Thyroid gland (tissue), 4 donors: ENCODE measurements at regions not wholly inside any gene's neighbourhood (a gene's known extent, or its start where the extent isn't known, plus 50 kb on each side); places are given as distances from the start of the nearest gene placed in this dataset.

ENCODE experiments used
- DNase-seq, 2 donors: peaks; one replicate each; pipeline ENCODE4 v3.0.0-alpha.2; 2019
- H3K27ac ChIP-seq, 3 donors: fragments of 200-600 bp; sonication (generic); 1 replicate in 2 of 3; 2 replicates in 1 of 3; pipeline ENCODE4 v1.5.1; 2016 to 2019; ENCODE audit warnings: mild to moderate bottlenecking in 1 of 3, moderate library complexity in 1 of 3
- H3K27me3 ChIP-seq: fragments of 200-600 bp; sonication (generic); one replicate; pipeline ENCODE4 v1.5.1; 2019
- H3K36me3 ChIP-seq, 2 donors: fragments of 200-600 bp; sonication (generic); one replicate each; pipeline ENCODE4 v1.5.1; 2016 to 2019
- H3K4me1 ChIP-seq, 2 donors: fragments of 200-600 bp; sonication (generic); one replicate each; pipeline ENCODE4 v1.5.1; 2017 to 2019
- H3K4me3 ChIP-seq, 3 donors: fragments of 200-600 bp; sonication (generic); replicated peaks in 1 of 3; 1 replicate in 2 of 3; 2 replicates in 1 of 3; pipeline ENCODE4 v1.5.1; 2016; ENCODE audit warnings: mild to moderate bottlenecking in 1 of 3
- H3K9me3 ChIP-seq: fragments of 200-600 bp; sonication (generic); one replicate; pipeline ENCODE4 v1.5.1; 2017
- POLR2A ChIP-seq, 2 donors: fragments of 450-650 bp; IDR thresholded peaks; one replicate each; pipeline ENCODE4 v1.6.1; 2017; ENCODE audit warnings: antibody characterized with exemption in 2 of 2, mild to moderate bottlenecking in 2 of 2, moderate library complexity in 1 of 2
- WGBS, 2 donors: methylation state at CpG; one replicate each; pipeline ENCODE4 v1.1.5; 2017; 5-methylcytosine and 5-hydroxymethylcytosine counted together
- intact Hi-C: fragments of 100-400 bp; cut with DNase I; formaldehyde crosslinking; loops from one replicate; pipeline ENCODE4 v1.15.1; 2023
- TF ChIP-seq, protein P1 (sequence below), 6 experiments: fragments of 200-600 bp in 3 of 6; fragments of 450-650 bp in 3 of 6; sonication (generic) in 3 of 6; IDR thresholded peaks; one replicate each; pipeline ENCODE4 v1.5.1; 2016 to 2019; ENCODE audit warnings: antibody characterized with exemption in 6 of 6, mild to moderate bottlenecking in 2 of 6, inconsistent platforms in 1 of 6, moderate library complexity in 1 of 6

DNA sequence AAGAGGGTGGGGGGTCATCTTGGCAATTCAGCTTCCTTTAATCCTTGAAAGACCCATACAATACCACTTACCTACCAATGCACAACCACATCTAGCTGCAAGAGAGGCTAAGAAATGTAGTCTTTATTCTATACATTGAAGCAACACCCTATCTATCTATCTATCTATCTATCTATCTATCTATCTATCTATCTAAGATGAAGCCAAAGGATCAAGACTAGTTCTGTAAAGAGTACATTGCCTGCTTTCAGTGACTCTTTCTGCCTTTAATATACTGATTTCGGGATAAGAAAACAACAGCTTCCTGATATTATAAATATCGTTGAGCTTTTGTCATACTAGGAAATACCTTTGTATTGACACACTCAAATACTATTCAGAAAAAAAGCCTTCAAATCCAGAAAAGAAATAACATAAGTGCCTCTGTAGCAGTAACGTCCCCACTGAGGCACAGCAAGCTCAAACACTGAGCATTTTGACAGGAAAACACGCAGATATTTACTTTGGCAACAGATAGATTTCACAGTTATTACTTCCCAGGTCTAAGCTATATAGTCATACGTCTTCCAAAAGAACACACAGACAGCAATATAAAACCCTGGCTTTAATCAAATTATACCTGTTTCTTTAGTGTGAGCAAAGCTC is 139.4 kb upstream of the SERTAD2 start:
- Histone ChIP-seq H3K27me3 (no peaks in the 10 kb centered on the region), H3K27ac (no peak overlapping the region), H3K9me3 (no peaks in the 10 kb centered on the region), H3K36me3 (no peaks in the 10 kb centered on the region), H3K4me1 (peaks cover 4 to 8% of the 10 kb centered on the region in 2 donors), H3K4me3 (no peak overlapping the region)
- 76 to 77% methylated on average over 5 of the region's 5 CpGs for WGBS, 2 donors
- intact Hi-C loops: no loop called here
- TF ChIP-seq, protein P1, sequence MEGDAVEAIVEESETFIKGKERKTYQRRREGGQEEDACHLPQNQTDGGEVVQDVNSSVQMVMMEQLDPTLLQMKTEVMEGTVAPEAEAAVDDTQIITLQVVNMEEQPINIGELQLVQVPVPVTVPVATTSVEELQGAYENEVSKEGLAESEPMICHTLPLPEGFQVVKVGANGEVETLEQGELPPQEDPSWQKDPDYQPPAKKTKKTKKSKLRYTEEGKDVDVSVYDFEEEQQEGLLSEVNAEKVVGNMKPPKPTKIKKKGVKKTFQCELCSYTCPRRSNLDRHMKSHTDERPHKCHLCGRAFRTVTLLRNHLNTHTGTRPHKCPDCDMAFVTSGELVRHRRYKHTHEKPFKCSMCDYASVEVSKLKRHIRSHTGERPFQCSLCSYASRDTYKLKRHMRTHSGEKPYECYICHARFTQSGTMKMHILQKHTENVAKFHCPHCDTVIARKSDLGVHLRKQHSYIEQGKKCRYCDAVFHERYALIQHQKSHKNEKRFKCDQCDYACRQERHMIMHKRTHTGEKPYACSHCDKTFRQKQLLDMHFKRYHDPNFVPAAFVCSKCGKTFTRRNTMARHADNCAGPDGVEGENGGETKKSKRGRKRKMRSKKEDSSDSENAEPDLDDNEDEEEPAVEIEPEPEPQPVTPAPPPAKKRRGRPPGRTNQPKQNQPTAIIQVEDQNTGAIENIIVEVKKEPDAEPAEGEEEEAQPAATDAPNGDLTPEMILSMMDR (IDR thresholded peaks at IDR 0.05): no peak
- no peak for TF ChIP-seq POLR2A (IDR thresholded peaks at IDR 0.05)
- DNase-seq: no peak

DNA sequence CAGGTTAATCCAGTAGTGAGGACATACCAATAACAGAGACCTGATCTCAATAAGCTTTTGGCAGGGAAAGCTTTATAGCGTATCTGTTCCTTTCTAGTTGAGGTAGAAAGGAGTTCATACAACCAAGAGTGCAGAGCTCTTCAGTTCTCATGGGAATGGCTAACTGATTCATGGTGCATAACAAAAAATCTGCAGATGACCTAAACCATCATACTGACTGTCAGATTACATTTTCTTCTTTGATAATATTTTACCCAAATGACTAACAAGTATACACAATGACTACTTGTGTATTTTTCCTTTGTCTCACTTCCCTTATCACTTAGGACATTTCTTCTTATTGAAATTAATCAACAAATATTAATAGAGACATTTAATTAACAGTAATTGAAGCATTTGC is 140.0 kb upstream of the SERTAD2 start:
- Histone ChIP-seq H3K27ac (no peak overlapping the region), H3K4me3 (no peak overlapping the region), H3K9me3 (no peaks in the 10 kb centered on the region), H3K27me3 (no peaks in the 10 kb centered on the region), H3K36me3 (no peaks in the 10 kb centered on the region), H3K4me1 (peaks cover 10 to 11% of the 10 kb centered on the region in 2 donors)
- TF ChIP-seq POLR2A (IDR thresholded peaks at IDR 0.05): no peak
- TF ChIP-seq, protein P1 (IDR thresholded peaks at IDR 0.05): no peak
- DNase-seq: no peak
- WGBS, 2 donors: 75% methylated on average over 1 of the region's 1 CpG
- intact Hi-C loops: no loop called here

DNA sequence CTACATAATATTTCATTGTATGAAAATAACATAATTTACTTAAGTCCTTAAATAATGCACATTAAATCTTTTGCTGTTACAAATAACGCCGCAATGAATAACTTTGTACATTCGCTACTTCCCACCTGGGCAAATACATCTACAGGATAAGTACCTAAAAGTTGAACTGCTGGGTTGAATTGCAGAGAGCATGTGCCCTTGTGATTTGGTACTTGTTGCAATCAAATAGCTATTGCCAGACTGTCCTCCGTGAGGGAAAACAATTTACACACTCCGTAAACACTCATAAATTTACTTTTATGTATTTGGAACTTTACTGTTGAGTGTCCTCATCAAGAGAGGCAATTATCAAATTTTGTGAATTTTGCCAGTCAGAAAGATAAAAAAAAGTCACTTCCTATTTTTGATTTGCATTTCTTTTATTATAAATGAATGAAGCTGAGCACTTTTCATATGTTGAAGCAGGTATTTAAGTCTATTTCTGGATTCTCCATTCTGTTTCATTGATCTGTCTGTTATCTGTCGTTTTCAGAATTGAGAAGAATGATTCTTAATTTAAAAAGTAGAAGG is 140.8 kb upstream of the SERTAD2 start:
- Histone ChIP-seq H3K27me3 (no peaks in the 10 kb centered on the region), H3K4me3 (no peak overlapping the region), H3K27ac (no peak overlapping the region), H3K36me3 (no peaks in the 10 kb centered on the region), H3K9me3 (no peaks in the 10 kb centered on the region), H3K4me1 (peaks cover 10 to 11% of the 10 kb centered on the region in 2 donors)
- WGBS, 2 donors: 84 to 91% methylated on average over 6 of the region's 6 CpGs
- intact Hi-C loops: no loop called here
- DNase-seq: no peak
- no peak for TF ChIP-seq POLR2A (IDR thresholded peaks at IDR 0.05)
- TF ChIP-seq, protein P1 (IDR thresholded peaks at IDR 0.05): no peak

DNA sequence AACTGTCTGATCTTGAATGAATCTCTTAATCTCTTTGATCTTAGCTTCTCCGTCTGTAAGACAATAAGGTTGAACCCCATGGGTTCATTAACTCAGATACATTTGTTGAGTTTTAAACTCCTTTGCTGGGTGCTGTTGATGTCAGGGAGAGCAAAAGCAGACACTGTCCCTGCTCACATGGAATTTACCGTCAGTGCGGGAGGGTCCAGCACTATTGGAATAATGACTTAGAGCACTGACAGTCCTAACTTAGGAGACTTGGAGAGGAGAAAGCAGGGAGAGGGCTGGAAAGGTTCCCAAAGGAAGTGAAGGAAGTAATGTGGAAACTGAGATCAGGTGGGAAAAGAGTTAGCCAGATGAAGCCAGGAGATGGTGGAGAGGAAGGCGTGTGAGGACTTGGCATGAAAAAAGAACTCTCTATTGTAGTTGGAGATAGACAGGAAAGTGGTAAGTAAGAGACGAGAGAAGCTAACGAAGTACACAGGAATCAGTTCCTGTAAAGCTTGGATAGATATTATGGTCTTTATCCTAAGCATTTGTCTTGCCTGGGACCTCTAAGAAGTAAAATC is 141.4 kb upstream of the SERTAD2 start:
- no peak for DNase-seq
- no peaks in the 10 kb centered on the region for H3K36me3 ChIP-seq
- H3K4me3 ChIP-seq: no peak overlapping the region
- H3K4me1 ChIP-seq: peaks cover 10 to 11% of the 10 kb centered on the region in 2 donors
- H3K27ac ChIP-seq: no peak overlapping the region
- WGBS, 2 donors: 74 to 79% methylated on average over 6 of the region's 6 CpGs
- intact Hi-C loops: no loop called here
- H3K9me3 ChIP-seq: no peaks in the 10 kb centered on the region
- no peak for TF ChIP-seq POLR2A (IDR thresholded peaks at IDR 0.05)
- TF ChIP-seq, protein P1 (IDR thresholded peaks at IDR 0.05): no peak
- no peaks in the 10 kb centered on the region for H3K27me3 ChIP-seq

DNA sequence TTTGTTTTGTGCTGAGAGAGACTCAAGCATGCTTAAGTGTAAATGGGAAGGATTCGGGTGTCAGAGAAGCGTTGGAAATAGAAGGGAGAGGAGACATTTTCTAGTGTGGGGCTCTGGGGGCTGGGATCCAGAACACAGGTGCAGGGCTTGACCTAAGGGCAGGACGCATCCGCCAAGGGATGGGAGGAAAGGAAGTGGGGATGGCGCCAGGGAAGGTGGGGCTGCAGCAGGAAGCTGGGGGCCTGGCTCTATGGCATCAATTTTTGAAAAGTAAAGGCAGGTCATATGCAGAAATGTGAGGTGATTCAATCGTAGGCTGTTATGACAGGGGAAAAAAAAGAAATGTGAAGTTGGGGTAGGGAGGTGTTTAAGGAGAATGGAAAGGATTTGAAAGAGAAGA is 143.2 kb upstream of the SERTAD2 start:
- H3K36me3 ChIP-seq: no peaks in the 10 kb centered on the region
- 79 to 80% methylated on average over 6 of the region's 6 CpGs for WGBS, 2 donors
- H3K9me3 ChIP-seq: no peaks in the 10 kb centered on the region
- no peak overlapping the region for H3K4me3 ChIP-seq
- peak; percentile 15 to 24 for DNase-seq
- H3K27me3 ChIP-seq: no peaks in the 10 kb centered on the region
- intact Hi-C loops: no loop called here
- H3K27ac ChIP-seq: no peak overlapping the region
- peaks cover 10 to 11% of the 10 kb centered on the region in 2 donors for H3K4me1 ChIP-seq
- no peak for TF ChIP-seq POLR2A (IDR thresholded peaks at IDR 0.05)
- TF ChIP-seq, protein P1 (IDR thresholded peaks at IDR 0.05): no peak
